ENCODE measurements at regions not wholly inside any gene's neighbourhood (a gene's known extent, or its start where the extent isn't known, plus 50 kb on each side); places are given as distances from the start of the nearest gene placed in this dataset.

GRCh38 chr5:73388740-73389139 lies 59.8 kb downstream of the FOXD1 start:
- TF ChIP-seq CTCF (IDR thresholded peaks at IDR 0.05; ENCODE audit: low read depth, low read length): no peak
- DNase-seq (ENCODE audit: low read depth, low spot score): no peak
- in situ Hi-C loops (cut with HindIII; ENCODE audit: low sequenced_read_pairs): no loop called here
- no peak overlapping the region for H3K4me3 ChIP-seq (ENCODE audit: low read depth, low read length)

GRCh38 chr5:73388306-73388684 lies 60.3 kb downstream of the FOXD1 start:
- in situ Hi-C loops (cut with HindIII; ENCODE audit: low sequenced_read_pairs): no loop called here
- H3K4me3 ChIP-seq (ENCODE audit: low read depth, low read length): no peak overlapping the region
- TF ChIP-seq CTCF (IDR thresholded peaks at IDR 0.05; ENCODE audit: low read depth, low read length): no peak
- peak; percentile 57 for DNase-seq (ENCODE audit: low read depth, low spot score)

- H3K4me3 ChIP-seq (ENCODE audit: low read depth, low read length): no peak overlapping the region
- peak; percentile 52 for DNase-seq (ENCODE audit: low read depth, low spot score)
- in situ Hi-C loops (cut with HindIII; ENCODE audit: low sequenced_read_pairs): no loop called here
- no peak for TF ChIP-seq CTCF (IDR thresholded peaks at IDR 0.05; ENCODE audit: low read depth, low read length)
Measured at GRCh38 chr5:73387601-73388305, 60.8 kb downstream of the FOXD1 start.

GRCh38 chr5:73387149-73387591 lies 61.4 kb downstream of the FOXD1 start:
- in situ Hi-C loops (cut with HindIII; ENCODE audit: low sequenced_read_pairs): no loop called here
- H3K4me3 ChIP-seq (ENCODE audit: low read depth, low read length): no peak overlapping the region
- no peak for TF ChIP-seq CTCF (IDR thresholded peaks at IDR 0.05; ENCODE audit: low read depth, low read length)
- no peak for DNase-seq (ENCODE audit: low read depth, low spot score)

- in situ Hi-C loops (cut with HindIII; ENCODE audit: low sequenced_read_pairs): no loop called here
- no peak overlapping the region for H3K4me3 ChIP-seq (ENCODE audit: low read depth, low read length)
- DNase-seq (ENCODE audit: low read depth, low spot score): no peak
- no peak for TF ChIP-seq CTCF (IDR thresholded peaks at IDR 0.05; ENCODE audit: low read depth, low read length)
Measured at GRCh38 chr5:73384861-73385260, 63.7 kb downstream of the FOXD1 start.

- DNase-seq (ENCODE audit: low read depth, low spot score): no peak
- in situ Hi-C loops (cut with HindIII; ENCODE audit: low sequenced_read_pairs): no loop called here
- TF ChIP-seq CTCF (IDR thresholded peaks at IDR 0.05; ENCODE audit: low read depth, low read length): no peak
- no peak overlapping the region for H3K4me3 ChIP-seq (ENCODE audit: low read depth, low read length)
Measured at GRCh38 chr5:73382401-73382740, 66.2 kb downstream of the FOXD1 start.
